GM18502 (cell line): ENCODE measurements at regions not wholly inside any gene's neighbourhood (a gene's known extent, or its start where the extent isn't known, plus 50 kb on each side); places are given as distances from the start of the nearest gene placed in this dataset.

ENCODE experiments used
- ATAC-seq: cut with Tn5 transposase; IDR thresholded peaks from one replicate; pipeline ENCODE4 v1.9.1; 2021; ENCODE audit warnings: mild to moderate bottlenecking; ENCODE audit not compliant: unreplicated experiment, poor library complexity

GRCh38 chr1:34590211-34590623 is 164.6 kb upstream of the GJB5 start:
- no peak for ATAC-seq

DNA sequence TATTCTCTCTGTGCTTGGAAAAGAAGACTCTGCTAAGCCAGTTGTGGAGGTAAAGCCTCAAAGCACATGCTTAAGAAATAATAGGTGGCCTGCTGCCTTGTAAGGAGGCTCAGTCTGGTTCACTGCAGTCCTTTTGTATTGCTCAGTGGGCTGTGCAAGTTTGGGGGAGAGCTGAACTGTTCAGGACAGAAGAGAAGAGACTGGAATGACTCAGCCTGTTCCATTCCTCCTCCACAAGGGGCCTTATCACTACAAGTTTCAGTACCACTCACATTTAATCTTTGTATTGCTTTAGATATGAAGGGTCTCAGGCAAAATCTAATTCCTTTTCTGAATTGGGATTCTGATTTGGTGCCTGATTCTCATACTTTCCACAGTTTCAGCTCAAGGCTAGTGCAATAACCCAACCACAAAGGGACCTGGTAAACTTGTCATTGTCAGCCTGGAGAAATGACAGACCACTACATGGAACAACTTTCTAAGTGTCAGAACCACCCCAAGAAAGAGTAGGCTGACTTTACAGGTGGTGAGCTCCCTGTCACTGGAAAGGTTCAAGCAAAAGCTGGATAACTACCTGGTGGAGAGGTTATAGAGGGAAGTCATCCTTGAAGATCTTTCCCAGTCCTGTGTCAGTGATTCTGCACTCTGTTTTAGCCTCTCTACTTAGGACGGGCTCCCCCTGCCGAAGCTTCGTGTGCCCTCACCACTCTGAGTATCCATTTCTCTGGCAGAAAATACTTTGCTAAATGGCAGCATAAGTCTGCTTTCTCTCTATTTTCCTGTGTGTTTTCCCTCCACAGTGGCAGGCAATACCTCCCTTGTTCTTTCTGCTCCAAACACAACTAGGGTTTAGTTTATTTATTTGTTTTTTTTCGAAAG is 162.9 kb upstream of the GJB5 start:
- no peak for ATAC-seq

- no peak for ATAC-seq
Observed at GRCh38 chr1:34597877-34598514, 156.9 kb upstream of the GJB5 start.

DNA sequence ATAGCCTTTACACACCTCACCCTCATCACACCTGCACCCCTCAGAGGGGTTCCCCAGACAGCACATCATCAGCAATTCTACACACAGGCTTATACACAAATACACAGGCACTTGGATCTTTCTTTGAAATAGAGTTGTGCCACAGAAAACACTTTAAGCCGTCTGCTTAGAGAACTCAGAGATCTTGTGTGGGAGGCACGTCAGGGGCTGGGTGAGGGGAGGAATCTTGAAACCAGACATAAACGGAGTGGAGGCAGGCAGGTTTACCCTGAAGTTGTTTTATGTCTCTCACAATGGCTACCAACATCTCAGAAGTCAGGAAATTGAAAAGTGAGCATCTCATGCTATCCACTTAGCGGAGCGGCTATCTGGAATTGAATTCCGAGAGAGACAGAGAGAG is 151.9 kb upstream of the GJB5 start:
- no peak for ATAC-seq

GRCh38 chr1:34603594-34603993 is 151.3 kb upstream of the GJB5 start:
- no peak for ATAC-seq

- ATAC-seq, result no peak
Observed at GRCh38 chr1:34606504-34606903, 148.3 kb upstream of the GJB5 start.

GRCh38 chr1:34610063-34610462 is 144.8 kb upstream of the GJB5 start:
- no peak for ATAC-seq

DNA sequence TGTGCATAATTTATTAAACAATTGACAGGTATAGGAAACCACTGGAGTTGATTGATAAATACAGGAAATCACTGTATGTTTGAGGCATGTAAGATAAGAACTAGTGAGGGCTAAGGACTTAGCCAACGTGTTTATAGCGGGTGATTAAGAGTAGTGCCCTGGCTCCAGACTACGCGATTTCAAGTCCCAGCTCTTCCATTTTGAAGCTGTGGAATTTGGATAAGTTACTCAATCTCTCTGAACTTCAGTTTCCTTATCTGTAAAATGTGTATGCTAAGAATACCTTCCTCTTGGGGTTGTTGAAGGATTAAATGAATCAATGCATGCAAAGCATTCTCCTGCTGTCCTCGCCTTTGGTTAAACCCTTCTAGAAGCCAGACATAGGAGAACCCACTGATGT is 143.3 kb upstream of the GJB5 start:
- ATAC-seq, result no peak

DNA sequence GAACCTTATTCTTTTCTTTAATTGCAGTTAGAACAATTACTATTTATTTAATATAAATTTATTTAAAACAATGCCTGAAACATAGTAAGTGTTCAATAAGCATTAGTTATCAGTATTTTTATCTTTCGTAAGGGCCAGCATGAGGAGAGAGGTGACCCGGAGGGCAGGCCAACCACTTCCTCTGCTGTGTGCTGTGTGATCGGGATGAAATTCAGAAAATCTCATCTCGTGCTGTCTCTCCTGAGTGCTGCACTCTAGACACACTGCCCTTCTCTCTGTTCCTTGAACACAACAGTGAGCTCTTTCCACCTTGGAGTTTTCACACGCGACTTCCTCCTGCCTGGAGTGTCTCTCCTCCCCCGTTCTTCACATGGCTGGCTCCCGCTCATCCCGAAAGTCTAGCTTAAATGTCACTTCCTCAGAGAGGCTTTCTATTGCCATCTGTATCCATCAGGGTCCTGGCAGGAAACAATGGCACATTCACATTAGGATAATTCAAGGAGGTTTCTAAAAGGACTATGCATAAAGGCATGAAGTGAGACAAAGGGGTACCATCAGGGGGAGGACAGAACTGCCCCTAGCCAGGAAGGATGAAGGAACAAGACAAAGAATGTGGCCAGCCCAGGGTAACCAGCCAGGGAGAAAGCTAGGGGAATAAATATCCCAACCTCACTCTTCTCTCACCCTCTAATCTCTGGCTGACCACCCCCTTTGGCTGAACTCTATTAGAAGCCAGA is 142.6 kb upstream of the GJB5 start:
- ATAC-seq, result no peak

GRCh38 chr1:34617321-34618118 is 137.3 kb upstream of the GJB5 start:
- ATAC-seq, result no peak

DNA sequence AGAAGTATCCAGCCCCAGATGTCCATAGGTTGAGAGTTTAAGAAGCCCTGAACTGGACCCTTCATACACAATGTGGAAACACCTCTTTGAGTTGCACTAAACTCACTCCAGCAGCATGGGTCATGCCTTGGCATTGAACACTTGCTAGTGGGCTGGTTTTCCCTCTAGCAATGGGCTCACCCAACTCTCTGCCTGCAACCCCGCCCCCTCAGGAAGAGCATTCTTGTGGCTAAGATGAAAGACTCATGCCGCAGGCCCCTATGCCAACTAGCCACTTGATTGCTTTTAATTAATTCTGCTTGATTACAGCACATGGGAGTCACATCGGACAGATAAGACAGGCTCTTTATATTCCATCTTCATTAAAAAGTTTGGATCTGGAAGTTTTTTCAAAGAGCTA is 136.5 kb upstream of the GJB5 start:
- no peak for ATAC-seq

DNA sequence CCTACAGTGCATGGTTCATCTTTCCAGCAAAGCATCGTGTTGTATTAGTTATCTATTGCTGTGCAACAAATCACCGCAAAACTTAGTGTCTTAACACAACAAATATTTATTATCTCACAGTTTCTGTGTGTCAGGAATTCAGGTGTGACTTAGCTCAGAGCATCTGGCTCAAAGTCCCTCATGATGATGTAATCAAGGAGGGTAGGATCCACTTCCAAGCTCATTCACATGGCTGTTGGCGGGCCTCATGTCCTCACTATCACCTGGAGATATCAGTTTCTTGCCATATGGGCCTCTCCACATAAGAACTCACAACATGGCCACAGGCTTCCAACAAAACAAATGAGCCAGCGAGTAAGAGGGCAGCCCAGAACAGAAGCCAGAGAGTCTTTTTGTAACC is 135.6 kb upstream of the GJB5 start:
- no peak for ATAC-seq

- ATAC-seq, result no peak
Observed at GRCh38 chr1:34621916-34622315, 132.9 kb upstream of the GJB5 start.

- ATAC-seq, result no peak
Observed at GRCh38 chr1:34625521-34626015, 129.3 kb upstream of the GJB5 start.

DNA sequence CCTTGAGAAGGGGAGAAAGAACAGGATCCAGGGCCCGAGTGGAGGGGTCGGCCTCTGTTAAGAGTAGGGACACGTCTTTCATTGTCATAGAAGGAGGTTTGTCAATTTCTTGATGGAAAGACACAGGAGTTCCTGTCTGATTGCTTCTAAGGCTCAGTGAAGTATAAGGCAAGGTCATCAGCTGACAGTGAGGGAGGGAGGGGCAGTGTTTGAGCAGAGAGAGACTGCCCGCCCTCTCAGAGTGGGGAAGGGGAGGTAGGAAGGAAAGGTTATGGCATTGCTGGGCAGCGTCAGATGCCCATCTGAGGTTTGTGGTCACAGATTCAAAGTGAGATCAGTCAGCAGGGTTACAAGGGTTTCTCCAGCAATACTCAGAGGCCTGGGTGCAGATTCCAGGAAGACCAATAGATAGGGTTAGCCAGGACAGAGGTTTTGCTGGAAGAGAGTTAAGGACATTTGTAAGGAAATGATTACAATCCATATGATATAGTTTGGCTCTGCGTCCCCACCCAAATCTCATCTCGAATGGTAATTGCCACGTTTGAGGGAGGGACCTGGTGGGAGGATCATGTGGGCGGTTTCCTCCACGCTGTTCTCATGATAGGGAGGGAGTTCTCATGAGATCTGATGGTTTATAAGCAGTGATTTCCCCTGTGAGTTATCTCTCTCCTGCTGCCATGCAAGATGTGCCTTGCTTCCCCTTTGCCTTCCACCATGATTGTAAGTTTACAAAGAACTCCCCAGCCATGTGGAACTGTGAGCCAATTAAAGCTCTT is 127.2 kb upstream of the GJB5 start:
- no peak for ATAC-seq

GRCh38 chr1:34631126-34631525 is 123.7 kb upstream of the GJB5 start:
- no peak for ATAC-seq

DNA sequence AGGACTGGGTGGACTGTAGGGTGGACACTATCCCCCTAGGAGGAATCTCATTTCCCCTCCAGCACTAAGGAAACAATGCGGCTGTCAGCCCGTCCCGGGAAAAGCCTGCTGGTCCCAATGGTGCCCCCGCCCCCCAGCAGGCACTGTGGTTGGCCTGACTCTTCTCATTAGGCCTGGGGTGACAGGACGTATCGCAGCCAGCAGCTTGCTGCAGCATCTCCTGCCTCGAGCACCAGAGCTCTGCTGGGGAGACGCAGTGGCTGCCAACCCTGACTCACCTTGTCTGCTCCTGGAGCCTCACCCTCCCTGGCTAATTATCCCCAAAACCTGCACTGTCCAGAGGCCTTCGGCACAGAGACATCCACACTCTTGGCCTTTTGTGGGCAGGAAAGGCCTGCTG is 115.1 kb upstream of the GJB5 start:
- no peak for ATAC-seq

- no peak for ATAC-seq
Observed at GRCh38 chr1:34640654-34641401, 114.0 kb upstream of the GJB5 start.

GRCh38 chr1:34642679-34643078 is 112.2 kb upstream of the GJB5 start:
- ATAC-seq, result no peak
